ENCODE measurements at regions not wholly inside any gene's neighbourhood (a gene's known extent, or its start where the extent isn't known, plus 50 kb on each side); places are given as distances from the start of the nearest gene placed in this dataset.

- Histone ChIP-seq H2BK120ac (ENCODE audit: low read depth, low read length) (no peak overlapping the region), H3K27ac (ENCODE audit: insufficient read depth, low read length) (no peak overlapping the region), H3K36me3 (ENCODE audit: control insufficient read depth, insufficient read depth, low read length) (no peaks in the 10 kb centered on the region), H4K8ac (ENCODE audit: low read depth in 2 of 2, low read length in 2 of 2) (no peak overlapping the region), H2BK20ac (ENCODE audit: low read depth, low read length) (no peak overlapping the region), H3K9me1 (ENCODE audit: insufficient read depth, low read length) (peaks cover 6% of the 10 kb centered on the region; the same call in 1 of the 2 replicates), H2BK15ac (ENCODE audit: low read depth, low read length) (no peak overlapping the region), H4K5ac (ENCODE audit: low read depth, low read length) (no peak overlapping the region), H3K27me3 (ENCODE audit: control insufficient read depth, insufficient read depth, low read length) (no peaks in the 10 kb centered on the region), H2BK5ac (ENCODE audit: low read depth, low read length, poor library complexity, severe bottlenecking) (no peak overlapping the region), H3K18ac (ENCODE audit: low read depth, low read length) (no peak overlapping the region), H3K56ac (ENCODE audit: extremely low read depth, insufficient read depth, low read length) (no peak overlapping the region), H4K20me1 (ENCODE audit: insufficient read depth, low read length) (no peaks in the 10 kb centered on the region), H3K9ac (ENCODE audit: low read depth, low read length) (no peak overlapping the region), H3K4me1 (ENCODE audit: control insufficient read depth, insufficient read depth, low read length) (peaks cover 3% of the 10 kb centered on the region), H3K79me1 (ENCODE audit: low read depth in 1 of 2, low read length in 2 of 2) (no peaks in the 10 kb centered on the region), H2AFZ (replicated peaks; ENCODE audit: low read length, poor library complexity) (no peak overlapping the region), H3K4ac (ENCODE audit: low read depth, low read length) (no peak overlapping the region), H3K9me3 (ENCODE audit: control insufficient read depth, insufficient read depth, low read length) (no peaks in the 10 kb centered on the region; the same call in 1 of the 2 replicates), H4K91ac (ENCODE audit: insufficient read depth, low read depth, low read length) (no peak overlapping the region), H2AK5ac (ENCODE audit: low read depth, low read length) (no peak overlapping the region), H2AK9ac (replicated peaks; ENCODE audit: low read depth, low read length, poor library complexity) (no peak overlapping the region), H3K4me2 (ENCODE audit: low read depth, low read length) (no peak overlapping the region), H3K4me3 (ENCODE audit: insufficient read depth, low read depth, low read length) (no peak overlapping the region), H3K23ac (ENCODE audit: low read depth, low read length) (no peak overlapping the region), H3K14ac (replicated peaks; ENCODE audit: low read depth, low read length) (no peak overlapping the region)
- no TSS peak for BruUV-seq (replicated peaks)
- ChIA-PET POLR2A (ENCODE audit: unreplicated experiment) (no interaction called here), CTCF (no interaction called here)
- ATAC-seq (ENCODE audit: low read depth) = no peak
- dilution Hi-C loops (cut with HindIII; ENCODE audit: low sequenced_read_pairs, unreplicated experiment) = no loop called here
- in situ Hi-C loops (cut with MboI; ENCODE audit: low sequenced_read_pairs) = no loop called here
- no peak for DNase-seq
- TF ChIP-seq SMC3 (IDR thresholded peaks at IDR 0.05; ENCODE audit: low read depth, low read length) (no peak), NFE2L2 (IDR thresholded peaks at IDR 0.05; ENCODE audit: low read depth, low read length) (no peak), RCOR1 (IDR thresholded peaks at IDR 0.05; ENCODE audit: insufficient replicate concordance, low read length) (no peak), MAZ (IDR thresholded peaks at IDR 0.05; ENCODE audit: borderline replicate concordance, low read depth, low read length) (no peak), RAD21 (IDR thresholded peaks at IDR 0.05; ENCODE audit: low read length) (no peak), CHD1 (IDR thresholded peaks at IDR 0.05; ENCODE audit: low read depth, low read length) (no peak), CEBPB (IDR thresholded peaks at IDR 0.05; ENCODE audit: low read depth, low read length) (no peak), ELK1 (IDR thresholded peaks at IDR 0.05; ENCODE audit: borderline replicate concordance, low read depth, low read length) (no peak), FOS (IDR thresholded peaks at IDR 0.05; ENCODE audit: low read depth, low read length) (no peak)
- intact Hi-C loops (cut with micrococcal nuclease) = no loop called here
- no CpG with 5 or more reads among the region's 8 CpGs for WGBS, 2 experiments (ENCODE audit: extremely low coverage in 2 of 2, insufficient read length in 1 of 2)
These were observed 133.4 kb upstream of the ERRFI1 start for GRCh38 chr1:8159470-8160024.
